ENCODE measurements at regions not wholly inside any gene's neighbourhood (a gene's known extent, or its start where the extent isn't known, plus 50 kb on each side); places are given as distances from the start of the nearest gene placed in this dataset.

DNA sequence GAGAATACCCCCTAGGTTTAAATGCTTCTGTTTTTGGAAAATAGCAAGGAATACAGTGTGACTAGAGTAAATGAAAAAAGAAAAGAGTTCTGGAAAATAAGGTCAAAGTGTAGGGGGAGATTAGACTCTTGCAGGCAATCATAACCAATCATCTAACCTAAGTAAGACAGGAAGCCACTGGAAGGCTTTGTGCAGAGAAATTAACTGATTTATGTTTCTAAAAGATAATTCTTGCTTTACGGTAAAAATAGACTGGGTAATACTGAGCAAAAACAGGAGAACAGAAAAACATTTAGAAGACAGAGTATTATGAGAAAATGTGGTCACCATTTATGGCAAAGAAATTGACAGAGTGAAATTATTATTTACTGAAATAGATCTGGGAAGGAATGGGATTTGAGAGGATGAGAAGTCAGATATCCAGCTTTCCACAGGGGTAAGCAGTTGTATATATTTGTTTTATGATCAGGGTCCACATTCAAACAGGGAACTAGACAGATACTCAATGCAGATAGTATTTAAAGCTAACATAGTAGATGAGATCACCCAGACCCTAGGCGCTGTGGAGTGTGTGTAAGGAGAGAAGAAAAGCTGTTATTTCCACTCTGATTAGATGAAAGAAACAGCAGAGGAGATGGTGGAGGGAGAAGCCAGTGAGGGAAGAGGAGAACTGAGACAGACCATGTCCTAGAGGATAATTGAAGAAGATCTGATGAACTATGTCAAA, 1225.3 kb downstream of the CDH11 start:
- DNase-seq (ENCODE audit: low spot score), result no peak
- Histone ChIP-seq H4K20me1 (ENCODE audit: insufficient read depth, poor library complexity, severe bottlenecking) (no peaks in the 10 kb centered on the region), H3K27ac (no peak overlapping the region), H3K27me3 (no peaks in the 10 kb centered on the region), H3K9me3 (ENCODE audit: low read depth) (no peaks in the 10 kb centered on the region), H2AFZ (no peak overlapping the region), H3K9me2 (replicated peaks; ENCODE audit: insufficient read depth) (no peaks in the 10 kb centered on the region), H3K36me3 (replicated peaks; ENCODE audit: insufficient read depth, low read depth) (no peaks in the 10 kb centered on the region), H3K4me3 (no peak overlapping the region), H3K79me2 (no peaks in the 10 kb centered on the region), H3K4me1 (ENCODE audit: insufficient read depth) (no peaks in the 10 kb centered on the region), H3K4me2 (no peak overlapping the region)
- TF ChIP-seq, protein P1, sequence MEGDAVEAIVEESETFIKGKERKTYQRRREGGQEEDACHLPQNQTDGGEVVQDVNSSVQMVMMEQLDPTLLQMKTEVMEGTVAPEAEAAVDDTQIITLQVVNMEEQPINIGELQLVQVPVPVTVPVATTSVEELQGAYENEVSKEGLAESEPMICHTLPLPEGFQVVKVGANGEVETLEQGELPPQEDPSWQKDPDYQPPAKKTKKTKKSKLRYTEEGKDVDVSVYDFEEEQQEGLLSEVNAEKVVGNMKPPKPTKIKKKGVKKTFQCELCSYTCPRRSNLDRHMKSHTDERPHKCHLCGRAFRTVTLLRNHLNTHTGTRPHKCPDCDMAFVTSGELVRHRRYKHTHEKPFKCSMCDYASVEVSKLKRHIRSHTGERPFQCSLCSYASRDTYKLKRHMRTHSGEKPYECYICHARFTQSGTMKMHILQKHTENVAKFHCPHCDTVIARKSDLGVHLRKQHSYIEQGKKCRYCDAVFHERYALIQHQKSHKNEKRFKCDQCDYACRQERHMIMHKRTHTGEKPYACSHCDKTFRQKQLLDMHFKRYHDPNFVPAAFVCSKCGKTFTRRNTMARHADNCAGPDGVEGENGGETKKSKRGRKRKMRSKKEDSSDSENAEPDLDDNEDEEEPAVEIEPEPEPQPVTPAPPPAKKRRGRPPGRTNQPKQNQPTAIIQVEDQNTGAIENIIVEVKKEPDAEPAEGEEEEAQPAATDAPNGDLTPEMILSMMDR (IDR thresholded peaks at IDR 0.05; ENCODE audit: poor library complexity), result no peak
- TF ChIP-seq EZH2phosphoT487 (IDR thresholded peaks at IDR 0.05; ENCODE audit: low read depth, severe bottlenecking, unreplicated experiment) (no peak), EZH2 (IDR thresholded peaks at IDR 0.05; ENCODE audit: borderline replicate concordance) (no peak)
- 82% methylated on average over 2 of the region's 2 CpGs for WGBS (ENCODE audit: low lambda C conversion rate, missing lambda C conversion rate)

DNA sequence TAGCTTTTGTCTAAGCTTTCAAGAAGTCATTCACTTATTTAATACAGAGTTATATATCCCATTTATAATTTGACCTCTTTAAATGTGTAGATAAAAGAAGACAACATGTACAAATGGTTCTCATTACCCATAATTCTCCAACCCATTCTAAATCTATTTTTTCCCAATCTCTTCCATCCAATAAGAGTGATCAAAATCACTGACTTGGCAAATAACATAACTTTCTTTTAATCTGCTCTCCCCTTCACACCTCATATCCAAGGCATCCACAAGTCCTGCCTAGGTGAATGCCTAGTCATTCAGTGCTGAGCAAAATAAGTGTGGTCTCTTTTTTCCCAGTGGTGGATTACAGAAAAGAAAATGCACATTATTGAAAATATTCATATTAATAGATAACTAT, 1231.1 kb downstream of the CDH11 start:
- Histone ChIP-seq H3K79me2 (no peaks in the 10 kb centered on the region), H3K9me3 (ENCODE audit: low read depth) (no peaks in the 10 kb centered on the region), H3K27me3 (no peaks in the 10 kb centered on the region), H3K4me2 (no peak overlapping the region), H2AFZ (no peak overlapping the region), H3K27ac (no peak overlapping the region), H4K20me1 (ENCODE audit: insufficient read depth, poor library complexity, severe bottlenecking) (no peaks in the 10 kb centered on the region), H3K4me1 (ENCODE audit: insufficient read depth) (peaks cover 10% of the 10 kb centered on the region), H3K9me2 (replicated peaks; ENCODE audit: insufficient read depth) (no peaks in the 10 kb centered on the region), H3K4me3 (no peak overlapping the region), H3K36me3 (replicated peaks; ENCODE audit: insufficient read depth, low read depth) (no peaks in the 10 kb centered on the region)
- DNase-seq (ENCODE audit: low spot score), result no peak
- TF ChIP-seq EZH2phosphoT487 (IDR thresholded peaks at IDR 0.05; ENCODE audit: low read depth, severe bottlenecking, unreplicated experiment), result no peak
- TF ChIP-seq EZH2 (IDR thresholded peaks at IDR 0.05; ENCODE audit: borderline replicate concordance), result no peak
- TF ChIP-seq, protein P1 (IDR thresholded peaks at IDR 0.05; ENCODE audit: poor library complexity), result no peak

GRCh38 chr16:63890081-63890480, 1231.8 kb downstream of the CDH11 start:
- Histone ChIP-seq H3K36me3 (replicated peaks; ENCODE audit: insufficient read depth, low read depth) (no peaks in the 10 kb centered on the region), H3K4me3 (no peak overlapping the region), H3K27me3 (no peaks in the 10 kb centered on the region), H3K9me2 (replicated peaks; ENCODE audit: insufficient read depth) (no peaks in the 10 kb centered on the region), H4K20me1 (ENCODE audit: insufficient read depth, poor library complexity, severe bottlenecking) (no peaks in the 10 kb centered on the region), H3K27ac (no peak overlapping the region), H2AFZ (no peak overlapping the region), H3K4me2 (no peak overlapping the region), H3K9me3 (ENCODE audit: low read depth) (no peaks in the 10 kb centered on the region), H3K4me1 (ENCODE audit: insufficient read depth) (peaks cover 10% of the 10 kb centered on the region), H3K79me2 (no peaks in the 10 kb centered on the region)
- 23% methylated on average over 1 of the region's 1 CpG for WGBS (ENCODE audit: low lambda C conversion rate, missing lambda C conversion rate)
- TF ChIP-seq, protein P1 (IDR thresholded peaks at IDR 0.05; ENCODE audit: poor library complexity), result no peak
- TF ChIP-seq EZH2 (IDR thresholded peaks at IDR 0.05; ENCODE audit: borderline replicate concordance), result no peak
- no peak for TF ChIP-seq EZH2phosphoT487 (IDR thresholded peaks at IDR 0.05; ENCODE audit: low read depth, severe bottlenecking, unreplicated experiment)
- DNase-seq (ENCODE audit: low spot score), result peak; percentile 23
